HEK293T (cell line): ENCODE measurements at regions not wholly inside any gene's neighbourhood (a gene's known extent, or its start where the extent isn't known, plus 50 kb on each side); places are given as distances from the start of the nearest gene placed in this dataset.

Experiments
- CTCF ChIA-PET: fragments of 350-600 bp; formaldehyde crosslinking; extraction: SDS; loops from one replicate; lab custom pipeline; 2021; ENCODE audit warnings: antibody characterized with exemption, inconsistent platforms; lab: Yijun Ruan, JAX
- POLR2A ChIA-PET: fragments of 350-600 bp; formaldehyde crosslinking; extraction: SDS; loops from one replicate; lab custom pipeline; 2020; ENCODE audit warnings: antibody characterized with exemption, inconsistent platforms; lab: Yijun Ruan, JAX
- DNase-seq: peaks from one replicate; pipeline ENCODE4 v3.0.0; 2012; ENCODE audit warnings: mixed read lengths; ENCODE audit errors: extremely low spot score
- ARNT ChIP-seq: fragments of 450-650 bp; IDR thresholded peaks from 2 replicates; pipeline ENCODE4 v1.6.1; 2017; ENCODE audit warnings: mild to moderate bottlenecking
- BHLHE40 ChIP-seq: fragments of 450-650 bp; IDR thresholded peaks from 2 replicates; pipeline ENCODE4 v1.6.1; 2016; ENCODE audit warnings: mild to moderate bottlenecking, moderate library complexity, borderline replicate concordance
- CTBP1 ChIP-seq: fragments of 450-650 bp; IDR thresholded peaks from 2 replicates; pipeline ENCODE4 v1.6.1; 2016; ENCODE audit warnings: borderline replicate concordance
- ELF4 ChIP-seq: fragments of 450-650 bp; IDR thresholded peaks from 2 replicates; pipeline ENCODE4 v1.6.1; 2017; ENCODE audit warnings: antibody characterized with exemption
- FOXA1 ChIP-seq: fragments of 450-650 bp; IDR thresholded peaks from 2 replicates; pipeline ENCODE4 v1.6.1; 2016; ENCODE audit warnings: mild to moderate bottlenecking
- FOXK2 ChIP-seq: fragments of 450-650 bp; IDR thresholded peaks from 2 replicates; pipeline ENCODE4 v1.6.1; 2016; ENCODE audit warnings: mild to moderate bottlenecking
- FOXM1 ChIP-seq: fragments of 450-650 bp; IDR thresholded peaks from 2 replicates; pipeline ENCODE4 v1.6.1; 2017; ENCODE audit warnings: mild to moderate bottlenecking, borderline replicate concordance
- HDGF ChIP-seq: fragments of 450-650 bp; IDR thresholded peaks from 2 replicates; pipeline ENCODE4 v1.6.1; 2017; ENCODE audit warnings: antibody characterized with exemption, borderline replicate concordance
- L3MBTL2 ChIP-seq: fragments of 450-650 bp; conservative IDR thresholded peaks from 2 replicates; pipeline ENCODE4 v1.6.1; 2016; ENCODE audit warnings: mild to moderate bottlenecking
- LEF1 ChIP-seq: fragments of 450-650 bp; IDR thresholded peaks from 2 replicates; pipeline ENCODE4 v1.6.1; 2017; ENCODE audit warnings: mild to moderate bottlenecking, borderline replicate concordance
- NFRKB ChIP-seq: fragments of 450-650 bp; IDR thresholded peaks from 2 replicates; pipeline ENCODE4 v1.6.1; 2016; ENCODE audit warnings: mild to moderate bottlenecking, moderate library complexity
- PKNOX1 ChIP-seq: fragments of 450-650 bp; IDR thresholded peaks from 2 replicates; pipeline ENCODE4 v1.6.1; 2016
- SP1 ChIP-seq: fragments of 450-650 bp; IDR thresholded peaks from 2 replicates; pipeline ENCODE4 v1.6.1; 2017
- SUZ12 ChIP-seq: fragments of 450-650 bp; IDR thresholded peaks from 2 replicates; pipeline ENCODE4 v1.6.1; 2016; ENCODE audit warnings: mild to moderate bottlenecking
- TARDBP ChIP-seq: fragments of 450-650 bp; IDR thresholded peaks from 2 replicates; pipeline ENCODE4 v1.6.1; 2016
- ZNF384 ChIP-seq: fragments of 450-650 bp; IDR thresholded peaks from 2 replicates; pipeline ENCODE4 v1.6.1; 2016

- TF ChIP-seq BHLHE40 (no peak), SUZ12 (no peak), LEF1 (no peak), FOXA1 (no peak), TARDBP (no peak), PKNOX1 (no peak), ELF4 (no peak), FOXK2 (no peak), HDGF (no peak), FOXM1 (no peak), ZNF384 (no peak)
- CTCF ChIA-PET = no interaction called here
- POLR2A ChIA-PET = no interaction called here
- DNase-seq = no peak
These were observed 270.2 kb downstream of the SHOX2 start for GRCh38 chr3:157836022-157836421.

DNA sequence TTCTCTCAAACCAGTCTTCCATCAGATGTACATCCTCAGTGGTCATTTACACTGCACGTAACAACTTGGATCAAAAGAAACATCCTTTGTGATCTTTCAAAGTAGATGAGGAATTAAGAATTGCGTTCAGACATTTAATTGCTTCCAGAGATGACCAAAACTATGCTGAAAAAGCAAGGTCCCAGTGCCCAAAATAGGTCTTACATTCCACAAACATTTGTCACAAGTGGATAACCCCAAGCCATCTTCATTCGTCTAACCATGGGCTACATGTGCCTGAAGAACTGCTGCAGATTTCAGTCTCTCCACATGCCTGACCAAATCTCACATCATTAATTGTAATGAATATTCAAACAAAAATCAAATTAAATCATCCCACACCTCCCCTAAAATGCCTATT, 273.6 kb downstream of the SHOX2 start:
- ChIA-PET POLR2A (no interaction called here), CTCF (no interaction called here)
- DNase-seq = no peak
- TF ChIP-seq BHLHE40 (no peak), ZNF384 (no peak), TARDBP (no peak), FOXM1 (no peak), ARNT (no peak), NFRKB (no peak), L3MBTL2 (no peak), PKNOX1 (no peak), ELF4 (no peak), CTBP1 (no peak)

- DNase-seq = no peak
- POLR2A ChIA-PET = no interaction called here
- TF ChIP-seq PKNOX1 (no peak), FOXM1 (no peak), BHLHE40 (no peak), L3MBTL2 (no peak), SP1 (no peak), FOXA1 (no peak), CTBP1 (no peak), ARNT (no peak), LEF1 (no peak), HDGF (no peak), ZNF384 (no peak), SUZ12 (no peak), ELF4 (no peak), NFRKB (no peak), TARDBP (no peak), FOXK2 (no peak)
- CTCF ChIA-PET = no interaction called here
These were observed 275.5 kb downstream of the SHOX2 start for GRCh38 chr3:157830556-157831236.

DNA sequence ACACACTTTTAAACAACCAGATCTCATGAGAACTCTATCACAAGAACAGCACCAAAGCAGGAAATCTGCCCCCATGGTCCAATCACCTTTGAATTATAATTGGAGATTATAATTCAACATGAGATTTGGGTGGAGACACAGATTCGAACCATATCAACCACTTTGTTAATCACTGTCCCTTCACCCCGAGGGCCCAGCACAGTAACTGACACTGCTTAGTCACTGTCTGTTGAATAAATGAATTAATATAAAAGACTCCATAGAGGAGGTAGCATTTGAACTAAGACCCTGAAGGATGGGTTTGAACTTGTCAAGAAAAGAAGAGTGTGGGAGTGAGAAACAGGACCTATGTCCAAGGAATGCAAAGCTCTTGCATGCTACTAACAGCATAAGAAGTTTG, 276.4 kb downstream of the SHOX2 start:
- TF ChIP-seq ZNF384 = no peak
- TF ChIP-seq FOXK2 = no peak
- TF ChIP-seq SUZ12 = no peak
- TF ChIP-seq NFRKB = no peak
- no peak for TF ChIP-seq SP1
- TF ChIP-seq BHLHE40 = no peak
- no peak for TF ChIP-seq L3MBTL2
- TF ChIP-seq FOXM1 = no peak
- no peak for TF ChIP-seq TARDBP
- TF ChIP-seq FOXA1 = no peak
- TF ChIP-seq HDGF = no peak
- TF ChIP-seq CTBP1 = no peak
- ChIA-PET CTCF (no interaction called here), POLR2A (no interaction called here)
- DNase-seq = no peak

- TF ChIP-seq FOXA1 = no peak
- no peak for TF ChIP-seq NFRKB
- no peak for TF ChIP-seq ARNT
- TF ChIP-seq L3MBTL2 = no peak
- no peak for TF ChIP-seq HDGF
- TF ChIP-seq LEF1 = no peak
- no peak for TF ChIP-seq FOXM1
- TF ChIP-seq ELF4 = no peak
- no peak for TF ChIP-seq ZNF384
- CTCF ChIA-PET = no interaction called here
- no peak for DNase-seq
- POLR2A ChIA-PET = no interaction called here
These were observed 281.9 kb downstream of the SHOX2 start for GRCh38 chr3:157824281-157824680.

DNA sequence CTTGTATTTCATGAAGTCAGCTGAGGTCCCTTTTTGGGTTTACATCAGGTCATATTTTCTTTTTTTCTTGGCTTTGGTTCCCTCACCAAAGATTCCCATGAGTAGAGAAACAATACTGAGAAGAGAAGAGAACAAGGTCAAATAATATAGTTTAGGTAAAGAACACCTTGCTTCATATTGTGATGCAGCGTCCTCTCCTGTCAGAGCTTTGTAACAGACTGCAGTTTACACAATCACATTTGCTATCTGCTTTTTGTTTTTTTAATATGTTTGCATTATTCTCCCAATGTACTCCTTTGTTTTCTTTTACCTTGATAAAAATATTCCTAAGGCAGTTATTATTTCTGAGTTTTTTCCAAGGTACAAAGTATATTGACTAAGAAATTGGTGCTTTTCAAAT, 283.2 kb downstream of the SHOX2 start:
- no peak for DNase-seq
- ChIA-PET POLR2A (no interaction called here), CTCF (no interaction called here)
- TF ChIP-seq BHLHE40 (no peak), FOXA1 (no peak), NFRKB (no peak), CTBP1 (no peak), ZNF384 (no peak), HDGF (no peak), PKNOX1 (no peak), L3MBTL2 (no peak), FOXK2 (no peak), FOXM1 (no peak), LEF1 (no peak), ARNT (no peak), ELF4 (no peak), TARDBP (no peak), SUZ12 (no peak), SP1 (no peak)
